Heart left ventricle (tissue), 13 donors: ENCODE measurements at regions not wholly inside any gene's neighbourhood (a gene's known extent, or its start where the extent isn't known, plus 50 kb on each side); places are given as distances from the start of the nearest gene placed in this dataset.

Source experiments
- POLR2A ChIP-seq, 2 donors: fragments of 450-650 bp; IDR thresholded peaks; one replicate each; pipeline ENCODE4 v1.6.1; 2017; ENCODE audit warnings: antibody characterized with exemption in 2 of 2, mild to moderate bottlenecking in 2 of 2, moderate library complexity in 2 of 2
- TF ChIP-seq, protein P1 (sequence below), 12 donors: fragments of 200-600 bp; sonication (generic) in 4 of 12; IDR thresholded peaks; one replicate each; pipeline versions ENCODE4 v1.5.0 to v1.8.0; 2018 to 2022; ENCODE audit warnings: antibody characterized with exemption in 12 of 12, mild to moderate bottlenecking in 5 of 12
- donor health status: ischemic (EF 13 %, LVEDD 7.1; RV severe dilation, severe dysfunction).
- donor health status: DM: no; HTN: yes; CAD: no.
- donor health status: DM: no; HTN: no; CAD: no.
- donor health status: ischemic (EF 25% LVEDD 6.9; RV normal size, moderate dysfunction).
- donor health status: ischemic (EF 25% LVEDD 5.7; RV mildly dilated, moderate dysfunction).
- donor health status: ischemic (EF 35%, LVEDD 5.7; RV mildly dilated, moderate dysfunction).
- donor health status: nonischemic (EF 11% LVEDD 7.7; RV severe dilation, severe dysfunction).
- donor health status: DM: yes; HTN: yes; CAD: no.
- donor health status: PGD.
- donor health status: ischemic (EF 29% LVEDD 5.4; RV normal size, mild dysfunction).
- donor health status: nonischemic (EF 23%, LVEDD 6.1; RV moderate dilation, normal function).

GRCh38 chrX:43513085-43513484 lies 143.0 kb upstream of the MAOA start:
- TF ChIP-seq, protein P1, sequence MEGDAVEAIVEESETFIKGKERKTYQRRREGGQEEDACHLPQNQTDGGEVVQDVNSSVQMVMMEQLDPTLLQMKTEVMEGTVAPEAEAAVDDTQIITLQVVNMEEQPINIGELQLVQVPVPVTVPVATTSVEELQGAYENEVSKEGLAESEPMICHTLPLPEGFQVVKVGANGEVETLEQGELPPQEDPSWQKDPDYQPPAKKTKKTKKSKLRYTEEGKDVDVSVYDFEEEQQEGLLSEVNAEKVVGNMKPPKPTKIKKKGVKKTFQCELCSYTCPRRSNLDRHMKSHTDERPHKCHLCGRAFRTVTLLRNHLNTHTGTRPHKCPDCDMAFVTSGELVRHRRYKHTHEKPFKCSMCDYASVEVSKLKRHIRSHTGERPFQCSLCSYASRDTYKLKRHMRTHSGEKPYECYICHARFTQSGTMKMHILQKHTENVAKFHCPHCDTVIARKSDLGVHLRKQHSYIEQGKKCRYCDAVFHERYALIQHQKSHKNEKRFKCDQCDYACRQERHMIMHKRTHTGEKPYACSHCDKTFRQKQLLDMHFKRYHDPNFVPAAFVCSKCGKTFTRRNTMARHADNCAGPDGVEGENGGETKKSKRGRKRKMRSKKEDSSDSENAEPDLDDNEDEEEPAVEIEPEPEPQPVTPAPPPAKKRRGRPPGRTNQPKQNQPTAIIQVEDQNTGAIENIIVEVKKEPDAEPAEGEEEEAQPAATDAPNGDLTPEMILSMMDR (IDR thresholded peaks at IDR 0.05), result no peak
- no peak for TF ChIP-seq POLR2A (IDR thresholded peaks at IDR 0.05)
